AG04449 (cell line): ENCODE measurements at regions not wholly inside any gene's neighbourhood (a gene's known extent, or its start where the extent isn't known, plus 50 kb on each side); places are given as distances from the start of the nearest gene placed in this dataset.

Source experiments
- CTCF ChIA-PET: fragments of 350-600 bp; formaldehyde crosslinking; extraction: SDS; loops from one replicate; lab custom pipeline; 2021; ENCODE audit warnings: antibody characterized with exemption; lab: Yijun Ruan, JAX
- POLR2A ChIA-PET: fragments of 400-600, 350-600 bp; formaldehyde crosslinking; extraction: SDS; loops from one replicate; lab custom pipeline; 2020; ENCODE audit warnings: antibody characterized with exemption, inconsistent platforms; lab: Yijun Ruan, JAX
- DNase-seq: peaks from one replicate; pipeline ENCODE4 v3.0.0-alpha.2; 2010; ENCODE audit warnings: low read depth, low spot score
- H3K4me3 ChIP-seq: 2 replicates; pipeline ENCODE4 v1.5.1; 2011; ENCODE audit warnings: low read depth, mild to moderate bottlenecking, control low read depth, low read length
- TF ChIP-seq, protein P1 (sequence below): IDR thresholded peaks from one replicate; pipeline ENCODE4 v1.5.1; 2011; ENCODE audit warnings: mild to moderate bottlenecking, moderate library complexity, low read length, control low read depth, inconsistent platforms; ENCODE audit not compliant: insufficient read depth; ENCODE audit errors: missing control alignments

- ChIA-PET CTCF (interaction anchor here (2.9 kb wide), 1 partner anchor 12 kb away, joined by 9 read pairs; no protein-coding TSS in a partner anchor), POLR2A (no interaction called here)
- DNase-seq: no peak
- no peak overlapping the region for H3K4me3 ChIP-seq
- TF ChIP-seq, protein P1, sequence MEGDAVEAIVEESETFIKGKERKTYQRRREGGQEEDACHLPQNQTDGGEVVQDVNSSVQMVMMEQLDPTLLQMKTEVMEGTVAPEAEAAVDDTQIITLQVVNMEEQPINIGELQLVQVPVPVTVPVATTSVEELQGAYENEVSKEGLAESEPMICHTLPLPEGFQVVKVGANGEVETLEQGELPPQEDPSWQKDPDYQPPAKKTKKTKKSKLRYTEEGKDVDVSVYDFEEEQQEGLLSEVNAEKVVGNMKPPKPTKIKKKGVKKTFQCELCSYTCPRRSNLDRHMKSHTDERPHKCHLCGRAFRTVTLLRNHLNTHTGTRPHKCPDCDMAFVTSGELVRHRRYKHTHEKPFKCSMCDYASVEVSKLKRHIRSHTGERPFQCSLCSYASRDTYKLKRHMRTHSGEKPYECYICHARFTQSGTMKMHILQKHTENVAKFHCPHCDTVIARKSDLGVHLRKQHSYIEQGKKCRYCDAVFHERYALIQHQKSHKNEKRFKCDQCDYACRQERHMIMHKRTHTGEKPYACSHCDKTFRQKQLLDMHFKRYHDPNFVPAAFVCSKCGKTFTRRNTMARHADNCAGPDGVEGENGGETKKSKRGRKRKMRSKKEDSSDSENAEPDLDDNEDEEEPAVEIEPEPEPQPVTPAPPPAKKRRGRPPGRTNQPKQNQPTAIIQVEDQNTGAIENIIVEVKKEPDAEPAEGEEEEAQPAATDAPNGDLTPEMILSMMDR: no peak
These were observed 119.6 kb downstream of the BOD1 start for GRCh38 chr5:173496883-173497255.

- no peak overlapping the region for H3K4me3 ChIP-seq
- DNase-seq: no peak
- ChIA-PET POLR2A (no interaction called here), CTCF (interaction anchor here (1.0 to 2.9 kb wide), 5 partner anchors 11 to 200 kb away, joined by 3 to 9 read pairs (median 3); no protein-coding TSS in a partner anchor)
- TF ChIP-seq, protein P1: no peak
These were observed 120.1 kb downstream of the BOD1 start for GRCh38 chr5:173496129-173496882.

DNA sequence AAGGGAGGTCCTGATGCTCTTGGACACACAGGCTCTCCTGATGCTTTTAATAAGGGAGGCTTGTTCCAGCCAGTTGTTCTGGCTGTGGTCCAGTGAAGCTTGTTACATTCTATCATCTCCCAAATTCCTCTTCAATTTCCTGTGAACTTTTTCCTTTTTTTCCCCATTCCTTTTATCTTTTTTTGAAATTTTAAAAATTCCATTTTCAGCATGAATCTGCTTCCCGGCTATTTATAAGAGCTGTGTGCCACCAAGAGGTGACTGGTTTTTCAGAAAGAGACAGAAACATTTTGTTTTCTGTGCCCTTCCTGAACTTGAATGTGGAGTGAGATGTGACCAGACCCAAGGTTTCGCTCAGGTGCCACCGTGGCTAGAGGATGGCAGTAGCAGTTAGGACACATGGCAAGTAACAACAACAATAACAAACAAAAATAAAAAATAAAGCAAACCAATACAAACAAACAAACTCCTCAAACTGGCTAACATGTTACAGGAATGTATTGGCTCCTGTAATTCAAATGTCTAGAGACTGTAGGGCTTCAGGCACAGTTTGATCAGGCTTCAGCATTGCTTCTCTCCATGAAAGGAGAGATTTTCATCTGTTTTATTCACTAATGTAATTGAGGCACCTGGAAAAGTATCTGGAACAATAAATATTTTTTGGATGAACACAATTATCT lies 121.1 kb downstream of the BOD1 start:
- H3K4me3 ChIP-seq: no peak overlapping the region
- POLR2A ChIA-PET: no interaction called here
- CTCF ChIA-PET: interaction anchor here (1.0 to 1.5 kb wide), 5 partner anchors 9 to 200 kb away, joined by 3 to 6 read pairs (median 3); no protein-coding TSS in a partner anchor
- TF ChIP-seq, protein P1: no peak
- no peak for DNase-seq

- DNase-seq: no peak
- ChIA-PET CTCF (no interaction called here), POLR2A (no interaction called here)
- H3K4me3 ChIP-seq: no peak overlapping the region
- TF ChIP-seq, protein P1: no peak
These were observed 122.0 kb downstream of the BOD1 start for GRCh38 chr5:173494446-173494845.

GRCh38 chr5:173493846-173494245 lies 122.6 kb downstream of the BOD1 start:
- ChIA-PET CTCF (interaction anchor here (1.1 to 1.6 kb wide), 4 partner anchors 9 to 200 kb away, joined by 3 to 9 read pairs (median 4); no protein-coding TSS in a partner anchor), POLR2A (no interaction called here)
- H3K4me3 ChIP-seq: no peak overlapping the region
- DNase-seq: no peak
- TF ChIP-seq, protein P1: no peak

- CTCF ChIA-PET: interaction anchor here (1.1 to 1.6 kb wide), 4 partner anchors 8 to 199 kb away, joined by 3 to 9 read pairs (median 4); no protein-coding TSS in a partner anchor
- POLR2A ChIA-PET: no interaction called here
- no peak overlapping the region for H3K4me3 ChIP-seq
- DNase-seq: no peak
- TF ChIP-seq, protein P1: no peak
These were observed 123.4 kb downstream of the BOD1 start for GRCh38 chr5:173493040-173493439.
